K562 (cell line): ENCODE measurements at regions not wholly inside any gene's neighbourhood (a gene's known extent, or its start where the extent isn't known, plus 50 kb on each side); places are given as distances from the start of the nearest gene placed in this dataset.

Experiments used
- BHLHE40 ChIP-seq: IDR thresholded peaks from 2 replicates; pipeline ENCODE4 v1.6.1; 2011; ENCODE audit warnings: low read length, improper control_type of control experiment
- CEBPZ ChIP-seq: fragments of 150-350 bp; IDR thresholded peaks from 2 replicates; pipeline ENCODE4 v1.6.1; 2014; ENCODE audit warnings: low read depth, mild to moderate bottlenecking, low read length, borderline replicate concordance

GRCh38 chr20:58058421-58059259, 169.8 kb downstream of the ANKRD60 start:
- TF ChIP-seq CEBPZ (no peak), BHLHE40 (no peak)
